ENCODE measurements at regions not wholly inside any gene's neighbourhood (a gene's known extent, or its start where the extent isn't known, plus 50 kb on each side); places are given as distances from the start of the nearest gene placed in this dataset.

GRCh38 chr9:129396365-129396708 lies 218.3 kb upstream of the IER5L start:
- no peak overlapping the region for H3K4me3 ChIP-seq (ENCODE audit: low read depth, low read length)
- TF ChIP-seq CTCF (IDR thresholded peaks at IDR 0.05; ENCODE audit: low read depth, low read length), result no peak

GRCh38 chr9:129395633-129396364 lies 217.7 kb upstream of the IER5L start:
- no peak for TF ChIP-seq CTCF (IDR thresholded peaks at IDR 0.05; ENCODE audit: low read depth, low read length)

GRCh38 chr9:129394886-129395279 lies 216.8 kb upstream of the IER5L start:
- TF ChIP-seq CTCF (IDR thresholded peaks at IDR 0.05; ENCODE audit: low read depth, low read length), result no peak

More at GRCh38 chr9:129395633-129396364, 217.7 kb upstream of the IER5L start:
- H3K4me3 ChIP-seq (ENCODE audit: low read depth, low read length), result no peak overlapping the region

GRCh38 chr9:129394061-129394885 lies 216.2 kb upstream of the IER5L start:
- H3K4me3 ChIP-seq (ENCODE audit: low read depth, low read length), result no peak overlapping the region
- no peak for TF ChIP-seq CTCF (IDR thresholded peaks at IDR 0.05; ENCODE audit: low read depth, low read length)

More at GRCh38 chr9:129394886-129395279, 216.8 kb upstream of the IER5L start:
- H3K4me3 ChIP-seq (ENCODE audit: low read depth, low read length), result no peak overlapping the region

GRCh38 chr9:129393064-129393463 lies 215.0 kb upstream of the IER5L start:
- H3K4me3 ChIP-seq (ENCODE audit: low read depth, low read length), result no peak overlapping the region
- no peak for TF ChIP-seq CTCF (IDR thresholded peaks at IDR 0.05; ENCODE audit: low read depth, low read length)

GRCh38 chr9:129392093-129392541 lies 214.1 kb upstream of the IER5L start:
- TF ChIP-seq CTCF (IDR thresholded peaks at IDR 0.05; ENCODE audit: low read depth, low read length), result no peak
- no peak overlapping the region for H3K4me3 ChIP-seq (ENCODE audit: low read depth, low read length)

- no peak for TF ChIP-seq CTCF (IDR thresholded peaks at IDR 0.05; ENCODE audit: low read depth, low read length)
- no peak overlapping the region for H3K4me3 ChIP-seq (ENCODE audit: low read depth, low read length)
Measured at GRCh38 chr9:129391221-129391661, 213.2 kb upstream of the IER5L start.

Measured in WI38 (cell line).